Caki2 (cell line): ENCODE measurements at regions not wholly inside any gene's neighbourhood (a gene's known extent, or its start where the extent isn't known, plus 50 kb on each side); places are given as distances from the start of the nearest gene placed in this dataset.
A peak's percentile ranks its signal among the peaks of the same experiment; 100 is the strongest.
"Not testable (repeated sequence)": the region's sequence is repeated elsewhere in the genome, so short reads cannot be mapped to it uniquely, and the experiment has no call there.

Experiments used
- DNase-seq: peaks from one replicate; pipeline ENCODE4 v3.0.0-alpha.2; 2015; ENCODE audit warnings: low read depth
- in situ Hi-C: cut with HindIII; loops from 2 replicates; pipeline ENCODE4 v1.10.0; 2016; ENCODE audit warnings: low sequenced_read_pairs, low pct_unique_long_range_greater_than_20kb, mixed read lengths

DNA sequence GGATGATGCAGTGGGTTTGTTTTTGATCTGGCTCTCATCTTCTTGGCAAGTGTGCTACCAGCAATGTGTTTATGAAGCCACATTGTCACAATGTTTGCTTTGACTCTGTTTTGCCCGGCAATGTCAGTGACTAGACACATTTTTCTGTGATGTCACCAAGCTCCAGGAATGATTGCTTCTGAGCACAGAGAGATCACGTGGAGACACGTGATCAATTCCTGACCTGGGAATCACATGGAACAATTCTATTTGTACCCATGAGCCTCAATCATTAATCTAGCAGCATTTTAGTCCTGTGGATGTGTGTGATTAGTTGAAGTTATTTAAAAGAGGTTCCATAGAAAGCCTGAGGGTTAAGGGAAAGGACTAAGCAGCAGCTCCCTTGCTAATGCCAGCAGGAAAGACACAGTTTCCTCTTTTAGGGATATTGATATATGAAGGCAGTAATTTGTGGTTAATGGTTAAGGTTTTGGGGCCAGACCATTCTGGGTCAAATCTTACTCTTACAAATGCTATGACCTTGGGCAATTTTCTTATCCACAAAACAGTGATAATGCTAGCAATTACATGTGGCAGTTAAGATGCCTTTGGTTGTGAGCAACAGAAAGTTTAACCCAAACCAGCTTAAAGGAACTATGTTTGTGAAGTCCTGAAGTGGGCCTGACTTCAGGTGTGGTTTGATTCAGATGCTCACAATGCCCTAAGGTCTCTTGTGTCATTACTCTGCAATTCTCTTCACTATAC lies 59.0 kb downstream of the FASLG start:
- DNase-seq, result peak; percentile 59
- in situ Hi-C loops, result no loop called here

- DNase-seq, result no peak
- in situ Hi-C loops, result no loop called here
Observed at GRCh38 chr1:172719066-172719627, 60.2 kb downstream of the FASLG start.

GRCh38 chr1:172719694-172720138 lies 60.8 kb downstream of the FASLG start:
- peak; percentile 56 for DNase-seq
- in situ Hi-C loops, result no loop called here

- no peak for DNase-seq
- in situ Hi-C loops, result no loop called here
Observed at GRCh38 chr1:172720339-172720738, 61.4 kb downstream of the FASLG start.

DNA sequence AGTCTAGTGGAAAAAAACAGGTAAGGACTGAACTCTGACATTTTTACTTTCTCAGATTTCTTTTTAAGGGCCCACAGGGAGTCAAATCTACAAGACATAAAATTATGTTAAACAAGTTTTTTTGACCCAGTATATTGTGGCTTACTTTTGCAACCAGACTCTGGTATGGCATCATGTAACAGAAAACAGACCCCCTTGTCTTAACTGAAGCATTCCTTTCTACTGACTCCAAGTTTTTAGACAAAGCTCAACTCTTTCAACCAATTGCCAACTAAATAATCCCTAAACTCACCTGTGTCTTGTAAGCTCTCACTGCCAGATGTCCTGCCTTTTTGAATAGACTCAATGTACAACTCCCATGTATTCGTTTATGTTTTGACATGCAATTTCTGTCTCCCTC lies 64.3 kb downstream of the FASLG start:
- in situ Hi-C loops, result no loop called here
- DNase-seq, result no peak

DNA sequence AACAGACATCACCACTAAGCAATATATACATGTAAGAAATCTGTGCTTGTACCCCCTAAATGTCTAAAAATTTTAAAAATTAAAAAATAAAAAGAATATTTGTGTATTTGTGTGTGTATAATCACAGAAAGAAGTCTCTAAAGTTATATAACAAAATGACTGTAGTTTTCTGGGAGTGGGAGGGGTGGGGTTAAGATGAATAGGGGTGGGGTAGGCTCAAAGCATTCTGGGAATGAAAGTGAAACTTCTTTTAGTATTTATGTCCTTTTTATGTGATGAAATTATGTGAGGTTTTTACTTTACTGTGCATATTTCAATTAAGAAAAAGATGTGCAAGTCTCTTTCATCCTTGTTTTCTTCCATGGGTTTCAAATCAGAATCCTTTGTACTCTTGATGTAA lies 65.3 kb downstream of the FASLG start:
- no peak for DNase-seq
- in situ Hi-C loops, result no loop called here

GRCh38 chr1:172724765-172725613 lies 66.1 kb downstream of the FASLG start:
- DNase-seq, result no peak
- in situ Hi-C loops, result no loop called here

- in situ Hi-C loops, result no loop called here
- DNase-seq, result no peak
Observed at GRCh38 chr1:172726740-172727139, 67.8 kb downstream of the FASLG start.

DNA sequence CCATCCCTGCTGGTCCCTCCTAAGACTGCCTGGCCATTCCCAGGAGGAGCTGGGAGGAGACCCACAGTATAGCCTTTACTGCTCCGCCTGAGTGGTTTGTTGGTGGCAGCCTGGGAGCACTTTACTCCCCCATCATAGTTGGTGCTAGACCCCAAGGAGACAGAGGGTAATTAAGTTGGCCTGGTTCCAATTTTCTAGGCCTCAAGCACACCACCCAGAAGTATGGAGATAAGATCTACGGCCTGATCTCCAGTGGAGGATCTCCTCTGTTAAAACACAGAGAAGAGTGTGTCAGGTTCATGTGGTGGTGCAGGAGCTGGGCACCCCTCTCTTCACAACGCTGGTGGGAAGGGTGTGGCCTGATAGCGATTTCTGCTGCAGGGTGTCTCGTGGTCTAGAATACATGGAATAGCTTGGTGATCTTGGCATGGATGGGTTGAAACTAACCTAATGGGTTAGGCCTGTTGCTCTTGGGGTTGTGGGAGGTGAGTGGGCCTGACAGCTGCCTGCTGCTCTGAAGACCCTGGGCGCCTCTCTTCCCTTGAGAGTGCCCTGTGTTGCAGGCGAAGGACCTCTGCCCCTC lies 68.5 kb downstream of the FASLG start:
- in situ Hi-C loops, result no loop called here
- DNase-seq, result no peak

DNA sequence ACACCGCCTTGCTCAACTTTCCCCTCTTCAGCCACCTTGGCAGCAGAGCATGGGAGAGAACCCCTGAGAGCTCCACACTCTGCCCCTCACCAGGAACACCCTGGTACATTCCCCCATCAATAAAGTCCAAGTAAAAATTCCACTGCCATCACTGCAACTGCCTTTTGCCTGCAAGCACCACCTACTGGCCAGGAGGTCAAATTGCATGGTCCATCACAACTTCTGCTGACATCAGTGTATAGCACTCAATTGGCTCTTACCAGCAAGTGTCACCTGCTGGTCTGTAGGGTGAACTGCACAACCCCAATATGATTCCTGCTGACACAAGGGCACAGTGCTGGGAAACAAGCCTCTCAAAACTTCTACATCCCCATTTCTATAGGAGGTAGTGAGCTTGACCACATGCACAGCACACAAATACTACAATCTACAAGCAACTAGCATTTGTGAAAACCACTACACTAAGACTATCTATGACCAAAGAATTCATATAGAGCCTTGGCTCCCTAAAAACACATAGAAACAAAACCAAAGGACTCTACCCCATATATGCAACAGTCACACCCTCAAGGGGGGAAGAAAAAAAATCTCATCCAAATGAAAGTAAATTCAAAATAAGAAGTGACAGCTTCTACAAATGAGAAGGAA lies 69.2 kb downstream of the FASLG start:
- in situ Hi-C loops, result no loop called here

GRCh38 chr1:172728705-172729104 lies 69.8 kb downstream of the FASLG start:
- DNase-seq, in situ Hi-C loops: not testable (repeated sequence)

More for the DNA sequence above, 69.2 kb downstream of the FASLG start:
- peak; percentile 22 for DNase-seq

DNA sequence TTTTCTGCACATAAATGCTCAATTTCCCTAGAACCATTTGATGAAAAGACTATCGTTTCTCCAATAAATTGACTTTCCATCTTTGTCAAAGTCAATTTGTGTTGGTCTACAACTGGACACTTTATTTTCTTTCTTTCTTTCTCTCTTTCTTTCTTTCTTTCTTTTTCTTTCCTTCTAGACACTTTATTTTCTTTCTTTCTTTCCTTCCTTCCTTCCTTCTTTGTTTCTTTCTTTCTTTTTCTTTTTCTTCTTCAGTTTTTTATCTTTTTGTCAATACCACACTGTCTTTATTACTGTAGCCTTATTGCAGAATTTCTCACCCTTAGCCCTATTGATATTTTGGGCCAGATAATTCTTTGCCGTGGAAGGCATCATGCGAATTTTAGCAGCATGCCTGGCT lies 73.5 kb downstream of the FASLG start:
- in situ Hi-C loops, result no loop called here
- DNase-seq, result no peak

GRCh38 chr1:172733815-172734214 lies 74.9 kb downstream of the FASLG start:
- in situ Hi-C loops, result no loop called here
- no peak for DNase-seq

GRCh38 chr1:172738389-172738788 lies 79.5 kb downstream of the FASLG start:
- DNase-seq, result no peak
- in situ Hi-C loops, result no loop called here

DNA sequence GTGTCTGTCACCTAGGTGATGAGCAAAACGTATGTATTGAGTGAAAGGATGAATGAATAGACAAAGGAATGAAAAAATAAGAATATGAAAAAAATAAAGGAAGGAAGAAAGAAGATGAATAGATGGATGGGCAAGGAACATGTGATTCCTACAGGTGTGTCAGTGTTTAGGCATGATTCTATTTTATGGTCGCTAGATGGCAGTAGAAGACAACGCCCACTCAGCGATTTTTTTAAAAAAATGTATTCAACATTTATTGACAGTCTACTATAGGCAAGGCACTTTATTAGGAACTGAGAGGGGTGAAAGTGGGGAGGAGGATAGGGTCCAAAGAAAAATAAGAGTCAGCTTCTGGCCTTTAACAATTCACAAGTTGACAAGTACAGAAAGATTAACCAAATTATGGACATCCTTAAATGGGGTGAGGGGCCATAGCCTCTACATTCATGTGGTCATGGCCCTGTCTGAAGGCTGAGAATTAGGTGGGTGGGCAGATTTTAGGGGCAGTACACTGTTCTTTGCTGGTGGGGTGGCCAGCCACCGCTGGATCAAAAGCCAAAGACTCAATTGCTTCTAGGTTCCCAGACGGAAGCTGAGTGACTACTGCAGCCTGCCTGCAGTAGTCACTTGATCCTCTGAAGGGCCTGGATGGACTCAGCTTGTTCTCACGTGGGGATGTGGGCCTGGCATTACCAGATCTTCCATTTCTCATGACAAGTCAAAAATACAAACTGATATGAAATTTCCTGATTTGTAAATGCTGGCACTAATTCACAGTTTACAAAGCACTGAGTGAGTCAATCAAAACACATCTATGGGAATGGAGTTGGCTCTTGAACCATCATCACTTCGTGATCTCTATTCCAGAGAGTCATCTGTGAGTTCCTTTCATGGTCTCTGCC lies 83.9 kb downstream of the FASLG start:
- in situ Hi-C loops, result no loop called here
- peak; percentile 28 for DNase-seq

GRCh38 chr1:172745014-172745413 lies 86.1 kb downstream of the FASLG start:
- in situ Hi-C loops, result no loop called here

DNA sequence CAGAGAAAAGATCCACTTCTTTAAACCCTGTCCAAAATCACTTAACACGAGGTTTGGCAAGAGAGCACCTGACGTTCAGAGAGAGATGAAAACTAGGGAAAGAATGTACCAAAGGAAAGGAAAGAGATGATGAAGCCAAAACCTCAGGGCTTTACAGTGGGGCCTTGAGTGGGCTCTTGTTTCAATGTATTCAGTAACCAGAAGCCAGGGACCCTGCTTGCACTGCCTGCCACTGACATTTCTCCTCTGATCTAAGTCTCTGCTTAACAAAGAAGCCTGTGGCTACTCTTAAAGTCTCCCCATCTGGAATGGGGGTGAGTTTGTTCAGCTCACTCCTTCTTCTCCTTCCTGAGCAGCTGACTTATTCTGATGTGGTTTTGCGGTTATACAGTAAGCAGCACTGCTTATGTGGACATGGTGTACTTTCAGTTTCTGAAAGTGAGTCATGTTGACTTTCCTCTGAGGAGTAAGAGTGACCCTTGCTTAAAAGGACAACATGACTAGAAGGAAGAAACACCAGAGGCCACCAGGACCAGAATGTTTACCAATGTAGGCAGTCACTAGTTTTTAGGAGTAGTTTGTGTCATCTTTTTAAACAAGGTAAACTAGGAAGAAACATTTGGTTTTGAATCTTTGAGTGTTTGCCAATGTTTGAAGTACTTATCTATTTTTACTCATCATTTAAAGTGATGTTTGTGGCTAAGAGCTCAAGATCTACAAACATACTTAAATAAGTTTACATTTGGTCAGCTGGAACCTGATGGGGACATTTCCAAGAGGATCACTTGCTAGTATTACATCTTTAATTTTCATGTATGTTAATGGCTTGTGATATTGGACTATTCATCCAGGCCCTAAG lies 87.4 kb downstream of the FASLG start:
- peak; percentile 86 for DNase-seq
- in situ Hi-C loops, result no loop called here

More at GRCh38 chr1:172745014-172745413, 86.1 kb downstream of the FASLG start:
- peak; percentile 60 for DNase-seq
